Esophagus muscularis mucosa (tissue), 2 donors: ENCODE measurements at regions not wholly inside any gene's neighbourhood (a gene's known extent, or its start where the extent isn't known, plus 50 kb on each side); places are given as distances from the start of the nearest gene placed in this dataset.

Source experiments
- EP300 ChIP-seq: sonication (generic); formaldehyde crosslinking; IDR thresholded peaks from one replicate; pipeline ENCODE4 v1.6.1; 2017; ENCODE audit warnings: antibody characterized with exemption
- POLR2A ChIP-seq: fragments of 450-650 bp; IDR thresholded peaks from one replicate; pipeline ENCODE4 v1.6.1; 2017; ENCODE audit warnings: antibody characterized with exemption, moderate library complexity, mild to moderate bottlenecking, low read depth

DNA sequence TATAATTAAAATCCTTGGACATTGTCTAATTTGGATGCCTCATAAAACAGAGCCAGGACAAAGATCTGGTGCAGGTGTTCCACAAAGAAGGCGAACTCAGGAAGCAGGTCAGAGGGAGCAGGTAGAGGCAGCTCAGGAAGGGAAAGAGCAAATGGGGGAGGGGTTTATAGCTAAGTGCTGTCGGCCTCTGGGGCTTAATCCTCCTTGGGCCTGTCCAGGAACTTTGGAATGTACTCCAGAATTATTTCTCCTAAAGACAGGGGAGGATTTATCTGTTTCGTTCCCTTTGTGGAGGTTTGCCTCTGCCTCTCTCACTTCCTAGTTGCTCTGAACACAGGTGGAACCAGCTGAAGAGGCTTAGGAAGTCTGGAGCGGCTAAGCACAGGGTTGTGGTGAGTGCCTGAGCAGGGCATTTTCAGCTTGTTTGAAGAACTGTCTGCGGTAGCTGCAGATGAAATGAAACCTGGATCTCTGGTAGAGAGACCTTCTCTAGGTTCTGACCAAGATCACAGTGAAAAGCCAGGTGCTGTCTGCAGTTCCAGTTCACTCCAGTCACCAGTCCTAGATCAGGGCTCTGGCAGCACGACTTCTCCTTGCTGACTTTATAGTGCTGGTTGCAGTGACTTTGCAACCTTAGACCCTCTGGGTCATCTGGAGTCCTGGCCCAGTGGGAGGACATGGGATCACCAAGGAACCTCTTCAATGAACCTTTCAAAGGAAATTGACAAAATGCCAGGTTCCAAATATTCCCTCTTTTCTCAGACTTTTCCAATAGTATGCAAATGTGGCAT lies 519.2 kb downstream of the PCDH10 start:
- no peak for TF ChIP-seq EP300
- TF ChIP-seq POLR2A = no peak
